Fibroblast of lung (primary cell): ENCODE measurements at regions not wholly inside any gene's neighbourhood (a gene's known extent, or its start where the extent isn't known, plus 50 kb on each side); places are given as distances from the start of the nearest gene placed in this dataset.

Source experiments
- CTCF ChIP-seq, 2 donors: IDR thresholded peaks in 1 of 2; conservative IDR thresholded peaks in 1 of 2; 1 replicate in 1 of 2; 2 replicates in 1 of 2; pipeline ENCODE4 v1.5.1; 2011 to 2012; ENCODE audit warnings: low read length in 2 of 2, control low read depth in 1 of 2, inconsistent platforms in 1 of 2, low read depth in 1 of 2, mild to moderate bottlenecking in 1 of 2
- EZH2 ChIP-seq: IDR thresholded peaks from 2 replicates; pipeline ENCODE4 v1.5.1; 2012; ENCODE audit warnings: low read length, control low read depth, mild to moderate bottlenecking; ENCODE audit errors: missing control alignments

DNA sequence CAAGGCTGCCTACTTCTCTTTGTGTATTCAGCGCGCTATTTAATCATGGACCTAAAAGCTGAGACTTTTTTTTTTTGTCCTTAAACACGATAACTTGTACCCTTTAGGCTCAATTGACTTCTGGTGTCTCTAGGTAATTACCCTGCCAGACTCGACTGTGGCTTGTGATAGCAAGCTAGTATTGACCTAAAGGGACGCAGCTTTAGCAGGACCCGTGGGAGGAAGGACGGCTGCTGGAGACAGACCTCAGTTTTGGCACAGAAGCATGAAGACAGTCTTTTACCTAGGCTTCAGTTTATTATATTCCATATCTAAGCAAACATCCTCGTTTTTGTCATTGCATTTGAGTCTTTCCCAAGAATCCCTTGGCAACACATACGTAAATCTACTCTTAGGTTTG lies 115.3 kb downstream of the SMC2 start:
- TF ChIP-seq EZH2 (no peak), CTCF (conservative IDR thresholded peaks at IDR 0.05 in 1 of 2, IDR thresholded peaks at IDR 0.05 in 1 of 2; ENCODE audit: low read depth in 1 of 2, low read length in 2 of 2) (no peak)
